ENCODE measurements at regions not wholly inside any gene's neighbourhood (a gene's known extent, or its start where the extent isn't known, plus 50 kb on each side); places are given as distances from the start of the nearest gene placed in this dataset.
A peak's percentile ranks its signal among the peaks of the same experiment; 100 is the strongest.
"Not testable (repeated sequence)": the region's sequence is repeated elsewhere in the genome, so short reads cannot be mapped to it uniquely, and the experiment has no call there.

GRCh38 chr21:25490742-25491141 is 116.5 kb downstream of the MRPL39 start:
- no peak for DNase-seq (ENCODE audit: low read depth)
- H3K4me3 ChIP-seq (ENCODE audit: low read depth, low read length): no peak overlapping the region

GRCh38 chr21:25489673-25490072 is 117.6 kb downstream of the MRPL39 start:
- DNase-seq (ENCODE audit: low read depth): no peak

GRCh38 chr21:25487046-25487594 is 120.2 kb downstream of the MRPL39 start:
- no peak overlapping the region for H3K4me3 ChIP-seq (ENCODE audit: low read depth, low read length)
- DNase-seq (ENCODE audit: low read depth): peak; percentile 55

More at GRCh38 chr21:25489673-25490072, 117.6 kb downstream of the MRPL39 start:
- H3K4me3 ChIP-seq (ENCODE audit: low read depth, low read length): no peak overlapping the region

- H3K4me3 ChIP-seq (ENCODE audit: low read depth, low read length): no peak overlapping the region
- DNase-seq (ENCODE audit: low read depth): no peak
Observed at GRCh38 chr21:25485914-25486313, 121.4 kb downstream of the MRPL39 start.

GRCh38 chr21:25467896-25468295 is 139.4 kb downstream of the MRPL39 start:
- no peak overlapping the region for H3K4me3 ChIP-seq (ENCODE audit: low read depth, low read length)
- DNase-seq (ENCODE audit: low read depth): no peak

- H3K4me3 ChIP-seq (ENCODE audit: low read depth, low read length); DNase-seq (ENCODE audit: low read depth): not testable (repeated sequence)
Observed at GRCh38 chr21:25467071-25467470, 140.2 kb downstream of the MRPL39 start.

GRCh38 chr21:25466470-25466869 is 140.8 kb downstream of the MRPL39 start:
- no peak overlapping the region for H3K4me3 ChIP-seq (ENCODE audit: low read depth, low read length)
- no peak for DNase-seq (ENCODE audit: low read depth)

- DNase-seq (ENCODE audit: low read depth): no peak
- no peak overlapping the region for H3K4me3 ChIP-seq (ENCODE audit: low read depth, low read length)
Observed at GRCh38 chr21:25465263-25465662, 142.0 kb downstream of the MRPL39 start.

- H3K4me3 ChIP-seq (ENCODE audit: low read depth, low read length): no peak overlapping the region
- DNase-seq (ENCODE audit: low read depth): no peak
Observed at GRCh38 chr21:25464275-25464674, 143.0 kb downstream of the MRPL39 start.

- DNase-seq (ENCODE audit: low read depth): no peak
- H3K4me3 ChIP-seq (ENCODE audit: low read depth, low read length): no peak overlapping the region
Observed at GRCh38 chr21:25462517-25462971, 144.7 kb downstream of the MRPL39 start.

- DNase-seq (ENCODE audit: low read depth): no peak
- H3K4me3 ChIP-seq (ENCODE audit: low read depth, low read length): no peak overlapping the region
Observed at GRCh38 chr21:25461725-25462124, 145.6 kb downstream of the MRPL39 start.

GRCh38 chr21:25459993-25460392 is 147.3 kb downstream of the MRPL39 start:
- no peak overlapping the region for H3K4me3 ChIP-seq (ENCODE audit: low read depth, low read length)
- no peak for DNase-seq (ENCODE audit: low read depth)

- H3K4me3 ChIP-seq (ENCODE audit: low read depth, low read length): no peak overlapping the region
- DNase-seq (ENCODE audit: low read depth): no peak
Observed at GRCh38 chr21:25459365-25459764, 147.9 kb downstream of the MRPL39 start.

- no peak for DNase-seq (ENCODE audit: low read depth)
- no peak overlapping the region for H3K4me3 ChIP-seq (ENCODE audit: low read depth, low read length)
Observed at GRCh38 chr21:25458484-25458883, 148.8 kb downstream of the MRPL39 start.

- DNase-seq (ENCODE audit: low read depth): no peak
- H3K4me3 ChIP-seq (ENCODE audit: low read depth, low read length): no peak overlapping the region
Observed at GRCh38 chr21:25457946-25458345, 149.3 kb downstream of the MRPL39 start.

GRCh38 chr21:25457411-25457810 is 149.9 kb downstream of the MRPL39 start:
- no peak for DNase-seq (ENCODE audit: low read depth)
- H3K4me3 ChIP-seq (ENCODE audit: low read depth, low read length): no peak overlapping the region

- no peak for DNase-seq (ENCODE audit: low read depth)
- H3K4me3 ChIP-seq (ENCODE audit: low read depth, low read length): no peak overlapping the region
Observed at GRCh38 chr21:25456672-25457071, 150.6 kb downstream of the MRPL39 start.

- no peak overlapping the region for H3K4me3 ChIP-seq (ENCODE audit: low read depth, low read length)
- DNase-seq (ENCODE audit: low read depth): no peak
Observed at GRCh38 chr21:25453524-25453923, 153.8 kb downstream of the MRPL39 start.

GRCh38 chr21:25449950-25450349 is 157.3 kb downstream of the MRPL39 start:
- H3K4me3 ChIP-seq (ENCODE audit: low read depth, low read length): no peak overlapping the region
- no peak for DNase-seq (ENCODE audit: low read depth)

GRCh38 chr21:25441835-25442234 is 165.4 kb downstream of the MRPL39 start:
- H3K4me3 ChIP-seq (ENCODE audit: low read depth, low read length): no peak overlapping the region
- no peak for DNase-seq (ENCODE audit: low read depth)

- H3K4me3 ChIP-seq (ENCODE audit: low read depth, low read length); DNase-seq (ENCODE audit: low read depth): not testable (repeated sequence)
Observed at GRCh38 chr21:25437465-25437864, 169.8 kb downstream of the MRPL39 start.

- H3K4me3 ChIP-seq (ENCODE audit: low read depth, low read length): no peak overlapping the region
Observed at GRCh38 chr21:25428537-25428936, 178.7 kb downstream of the MRPL39 start.

More at GRCh38 chr21:25428537-25428936, 178.7 kb downstream of the MRPL39 start:
- DNase-seq (ENCODE audit: low read depth): no peak
